ENCODE measurements at regions not wholly inside any gene's neighbourhood (a gene's known extent, or its start where the extent isn't known, plus 50 kb on each side); places are given as distances from the start of the nearest gene placed in this dataset.

DNA sequence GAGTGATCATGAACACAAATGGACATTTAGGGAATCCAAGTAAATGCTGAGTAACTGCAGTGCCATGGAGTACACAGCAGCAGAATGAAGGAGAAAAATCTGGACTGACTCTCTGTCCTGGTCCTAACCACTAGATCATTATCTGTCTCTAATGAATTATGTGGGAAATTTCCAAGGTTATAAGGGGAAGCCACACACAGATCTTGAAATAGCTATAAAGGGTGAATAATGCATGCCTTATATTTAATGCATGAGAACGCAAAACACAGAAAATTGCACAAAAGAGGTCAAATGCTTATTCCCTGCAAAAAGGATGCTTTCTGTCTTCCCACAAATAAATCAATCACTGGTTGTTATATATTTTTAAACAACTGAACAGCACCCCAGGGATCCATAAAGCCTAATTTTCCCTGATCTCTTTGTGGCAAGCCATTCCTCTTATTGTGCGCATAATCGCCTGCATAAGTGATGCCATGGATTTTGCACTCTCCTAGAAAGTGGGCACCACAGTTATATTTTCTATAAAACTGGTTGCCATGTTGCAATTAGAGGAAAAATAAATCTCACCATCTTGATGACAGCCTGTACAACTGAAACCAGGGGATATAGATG, 201.8 kb downstream of the XPNPEP1 start:
- Mint-ChIP-seq H3K4me1 (no peaks in the 10 kb centered on the region), H3K36me3 (ENCODE audit: low read depth) (no peaks in the 10 kb centered on the region), H3K9me3 (no peaks in the 10 kb centered on the region), H3K27me3 (no peaks in the 10 kb centered on the region), H3K4me3 (no peak overlapping the region), H3K27ac (no peak overlapping the region)
- ChIA-PET CTCF (no interaction called here), POLR2A (no interaction called here)
- no peak for DNase-seq

DNA sequence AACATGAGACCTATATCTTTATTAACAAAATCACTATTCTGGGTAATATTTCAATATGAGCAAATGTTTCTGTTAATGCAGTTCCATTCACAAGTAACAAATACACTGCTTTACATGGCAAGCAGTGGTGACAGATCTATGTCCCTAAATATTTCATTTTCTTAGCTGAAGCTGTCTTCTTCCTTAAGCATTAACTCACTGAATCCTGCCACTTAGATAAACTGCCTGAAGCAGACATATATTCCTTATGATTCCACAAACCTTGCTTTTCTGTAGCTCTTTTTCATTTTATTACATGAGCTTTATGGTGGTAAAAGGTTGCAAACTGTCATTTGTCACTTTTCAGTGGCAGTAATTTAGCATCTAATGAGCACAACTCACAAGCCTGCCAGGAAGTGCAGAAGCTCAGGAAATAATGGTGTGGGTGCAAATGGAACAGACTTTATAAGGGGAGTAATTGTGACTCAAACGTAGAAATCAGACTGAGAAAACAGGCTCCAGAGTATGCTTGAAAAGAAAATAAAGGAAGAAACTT, 217.2 kb downstream of the XPNPEP1 start:
- ChIA-PET CTCF (no interaction called here), POLR2A (no interaction called here)
- DNase-seq: no peak
- Mint-ChIP-seq H3K4me1 (no peaks in the 10 kb centered on the region), H3K27me3 (no peaks in the 10 kb centered on the region), H3K4me3 (no peak overlapping the region), H3K36me3 (ENCODE audit: low read depth) (no peaks in the 10 kb centered on the region), H3K27ac (no peak overlapping the region), H3K9me3 (peaks cover 2% of the 10 kb centered on the region)

DNA sequence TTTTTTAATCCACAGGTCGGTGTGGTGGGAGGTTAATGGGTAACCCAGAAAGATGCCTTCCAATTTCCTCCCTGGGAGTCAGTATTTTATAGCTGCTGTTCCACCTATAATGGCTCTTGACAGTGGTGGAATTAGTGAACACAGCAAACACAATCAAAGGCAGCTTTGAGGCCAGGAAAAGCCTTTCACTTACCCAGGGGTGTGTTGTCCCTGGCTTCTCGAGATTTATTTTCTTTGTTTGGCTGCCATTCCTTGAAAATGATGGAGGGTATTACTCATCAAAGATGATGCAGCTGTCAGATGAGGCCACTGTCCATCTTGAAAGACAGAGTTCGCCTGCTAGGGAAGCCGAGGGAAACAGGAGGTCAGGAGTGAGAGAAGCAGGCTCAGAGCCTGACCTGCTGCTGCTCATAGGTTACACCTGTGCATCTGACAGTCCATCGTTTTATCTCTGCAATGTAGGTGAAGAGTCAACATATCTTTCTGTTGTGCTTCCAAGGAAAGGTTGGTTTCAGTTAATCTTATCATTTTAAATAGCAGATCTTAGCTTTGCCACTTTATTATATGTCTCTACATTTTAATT, 221.6 kb downstream of the XPNPEP1 start:
- CTCF ChIA-PET: no interaction called here

DNA sequence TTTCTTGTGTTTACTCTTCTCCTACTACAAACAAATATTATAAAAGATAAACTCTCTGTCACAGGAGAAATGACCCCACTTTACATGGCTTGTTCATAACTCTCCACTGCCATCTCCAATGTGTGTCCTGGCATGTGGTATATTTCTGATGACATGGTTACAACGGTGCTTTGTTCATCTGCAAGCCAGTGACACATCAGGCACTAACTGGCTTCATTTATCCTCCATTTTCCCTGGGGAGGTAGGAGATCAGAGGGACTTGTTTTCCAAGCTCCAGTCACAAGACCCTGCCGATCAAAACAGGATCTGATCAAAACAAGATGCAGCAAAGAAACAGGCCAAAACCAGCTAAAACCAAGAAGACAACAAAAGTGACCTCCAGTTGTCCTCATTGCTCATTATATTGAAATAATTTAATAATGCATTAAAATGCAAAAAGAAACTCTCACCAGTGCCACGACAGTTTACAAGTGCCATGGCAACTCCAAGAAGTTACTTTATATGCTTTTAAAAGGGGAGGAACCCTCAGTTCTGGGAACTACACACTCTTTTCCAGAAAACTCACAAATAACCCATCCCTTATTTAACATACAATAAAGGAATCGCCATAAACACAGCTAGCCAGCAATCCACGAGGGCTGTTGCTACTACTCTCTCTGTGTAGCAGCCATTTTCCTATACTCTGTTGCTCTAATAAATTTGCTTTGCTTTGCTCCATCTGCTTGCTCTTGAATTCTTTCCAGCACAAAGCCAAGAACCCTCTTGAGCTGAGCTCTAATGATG, 224.2 kb downstream of the XPNPEP1 start:
- ChIA-PET CTCF (no interaction called here), POLR2A (no interaction called here)
- Mint-ChIP-seq H3K4me3 (no peak overlapping the region), H3K27ac (no peak overlapping the region), H3K4me1 (no peaks in the 10 kb centered on the region), H3K27me3 (no peaks in the 10 kb centered on the region), H3K36me3 (ENCODE audit: low read depth) (no peaks in the 10 kb centered on the region), H3K9me3 (no peaks in the 10 kb centered on the region)
- DNase-seq: no peak

More for the DNA sequence above, 221.6 kb downstream of the XPNPEP1 start:
- Mint-ChIP-seq H3K27me3 (no peaks in the 10 kb centered on the region), H3K4me1 (no peaks in the 10 kb centered on the region), H3K9me3 (no peaks in the 10 kb centered on the region), H3K4me3 (no peak overlapping the region), H3K36me3 (ENCODE audit: low read depth) (no peaks in the 10 kb centered on the region), H3K27ac (no peak overlapping the region)
- POLR2A ChIA-PET: no interaction called here
- no peak for DNase-seq

DNA sequence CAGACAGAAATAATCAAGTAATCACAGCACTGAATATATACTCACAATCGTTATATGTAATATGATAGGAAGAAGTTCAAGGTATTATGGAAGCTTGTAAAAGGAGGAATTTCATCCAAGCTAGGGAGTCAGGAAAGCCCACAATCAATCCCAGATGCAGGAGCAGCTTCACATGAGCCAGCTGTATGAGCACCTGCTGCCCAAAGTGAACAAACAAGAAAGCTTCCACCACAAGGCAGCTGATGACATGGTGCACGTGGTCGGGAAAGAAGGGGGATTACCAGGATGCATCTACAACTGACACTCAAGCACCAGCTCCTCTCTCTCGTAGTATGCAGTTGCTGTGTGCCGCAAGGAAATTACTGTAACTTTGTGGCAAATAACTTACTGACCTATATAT, 225.2 kb downstream of the XPNPEP1 start:
- no peaks in the 10 kb centered on the region for H3K36me3 Mint-ChIP-seq (ENCODE audit: low read depth)
- H3K9me3 Mint-ChIP-seq: no peaks in the 10 kb centered on the region
- no peak for DNase-seq
- ChIA-PET POLR2A (no interaction called here), CTCF (no interaction called here)
- no peaks in the 10 kb centered on the region for H3K27me3 Mint-ChIP-seq
- no peak overlapping the region for H3K4me3 Mint-ChIP-seq
- H3K27ac Mint-ChIP-seq: no peak overlapping the region
- H3K4me1 Mint-ChIP-seq: no peaks in the 10 kb centered on the region

DNA sequence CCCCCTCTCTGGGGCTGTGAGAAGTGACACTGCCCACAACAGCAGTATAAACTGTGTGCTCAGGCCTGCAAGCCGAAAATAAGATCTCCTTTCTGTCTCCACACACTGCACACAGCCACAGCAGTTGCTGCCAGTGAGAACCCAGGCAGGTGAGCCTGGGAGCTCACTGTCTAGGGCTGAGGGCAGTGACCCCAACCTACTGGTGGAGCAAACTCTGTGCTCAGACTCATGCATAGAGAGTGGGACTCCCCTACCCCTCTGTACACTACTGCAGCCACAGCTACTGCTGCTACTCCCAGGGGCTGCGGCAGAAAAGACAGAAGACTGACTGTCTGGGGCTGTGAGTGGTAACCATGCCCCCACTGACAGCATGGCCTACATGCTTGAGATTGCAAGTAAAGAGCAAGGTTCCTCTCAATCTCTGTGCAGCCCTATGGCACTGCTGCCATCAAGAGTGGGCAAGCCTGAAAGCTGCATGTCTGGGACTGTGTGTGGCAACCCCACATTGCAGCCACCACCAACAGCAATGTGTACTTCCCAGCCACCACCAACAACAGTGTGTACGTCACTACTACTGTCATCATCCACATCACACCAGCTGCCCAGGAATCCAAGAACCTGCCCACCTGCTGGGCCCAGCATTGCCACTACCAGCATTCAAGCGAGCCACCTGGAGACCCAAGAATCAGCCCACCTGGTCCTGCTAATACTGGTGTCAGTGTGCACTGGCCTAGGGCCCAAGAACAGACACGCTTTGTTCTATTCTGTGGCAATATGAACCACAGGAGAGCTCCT, 226.1 kb downstream of the XPNPEP1 start:
- H3K27me3 Mint-ChIP-seq: no peaks in the 10 kb centered on the region
- no peak overlapping the region for H3K27ac Mint-ChIP-seq
- ChIA-PET POLR2A (no interaction called here), CTCF (no interaction called here)
- DNase-seq: no peak
- H3K4me1 Mint-ChIP-seq: no peaks in the 10 kb centered on the region
- H3K36me3 Mint-ChIP-seq (ENCODE audit: low read depth): no peaks in the 10 kb centered on the region
- no peak overlapping the region for H3K4me3 Mint-ChIP-seq
- no peaks in the 10 kb centered on the region for H3K9me3 Mint-ChIP-seq

DNA sequence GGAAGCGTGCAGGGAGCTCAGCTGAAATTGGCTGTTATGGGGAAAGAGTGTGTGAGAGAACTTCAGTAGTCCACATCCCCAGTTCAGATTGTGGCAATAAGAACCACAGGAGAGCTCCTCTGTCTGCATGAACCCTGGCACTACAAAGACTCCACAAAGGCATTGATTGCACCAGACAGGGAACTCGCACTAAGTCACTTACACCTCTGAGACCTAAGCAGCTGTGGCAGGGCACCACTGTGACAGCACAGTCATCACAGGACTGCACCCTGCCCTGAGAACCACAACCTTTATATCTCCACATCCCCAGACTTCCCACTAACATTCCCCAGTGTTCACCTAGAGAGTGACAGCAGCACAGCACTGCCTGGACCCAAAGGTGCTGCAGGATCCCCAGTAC, 226.8 kb downstream of the XPNPEP1 start:
- no peak for DNase-seq
- POLR2A ChIA-PET: no interaction called here
- Mint-ChIP-seq H3K27ac (no peak overlapping the region), H3K9me3 (no peaks in the 10 kb centered on the region), H3K36me3 (ENCODE audit: low read depth) (no peaks in the 10 kb centered on the region), H3K4me3 (no peak overlapping the region), H3K27me3 (no peaks in the 10 kb centered on the region), H3K4me1 (no peaks in the 10 kb centered on the region)
- CTCF ChIA-PET: no interaction called here

DNA sequence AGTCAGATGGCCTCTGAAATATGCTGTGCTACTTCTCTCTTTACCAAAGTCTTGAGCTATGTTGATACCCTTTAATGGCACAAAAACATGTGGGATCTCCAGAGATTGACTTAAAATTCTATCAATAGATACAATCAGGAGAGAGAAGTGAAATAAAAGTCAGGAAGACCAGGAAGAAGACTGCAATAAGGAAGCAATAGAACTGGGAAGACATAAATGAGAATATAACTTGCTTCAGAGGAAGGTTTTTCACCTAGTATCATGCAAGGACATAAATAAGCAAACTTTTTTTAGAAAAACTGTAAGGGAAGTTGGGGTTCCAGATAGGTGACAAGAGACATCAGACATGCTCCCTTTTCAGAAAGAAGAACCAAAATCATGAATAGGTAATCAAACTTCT, 227.3 kb downstream of the XPNPEP1 start:
- POLR2A ChIA-PET: no interaction called here
- Mint-ChIP-seq H3K4me1 (no peaks in the 10 kb centered on the region), H3K27me3 (no peaks in the 10 kb centered on the region), H3K36me3 (ENCODE audit: low read depth) (no peaks in the 10 kb centered on the region), H3K4me3 (no peak overlapping the region), H3K9me3 (no peaks in the 10 kb centered on the region), H3K27ac (no peak overlapping the region)
- DNase-seq: no peak
- CTCF ChIA-PET: no interaction called here

DNA sequence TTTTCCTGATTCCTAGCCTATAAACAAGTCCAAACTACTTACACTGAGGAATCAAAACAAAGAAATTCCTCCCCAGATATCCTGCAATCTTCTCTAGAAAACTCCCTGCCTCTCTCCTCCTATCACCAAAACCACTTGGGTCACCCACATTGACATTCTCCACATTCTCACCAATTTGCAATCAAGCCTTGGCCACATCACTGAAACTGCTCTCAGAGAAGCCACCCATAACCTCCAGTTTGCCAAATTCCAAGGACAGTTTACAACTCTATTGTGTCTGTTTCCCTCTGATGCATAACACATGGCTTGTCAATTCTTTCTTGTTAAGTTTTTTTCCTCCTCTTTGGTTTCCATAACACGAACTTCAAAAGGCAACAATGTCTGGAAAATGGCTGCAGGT, 233.5 kb downstream of the XPNPEP1 start:
- no peaks in the 10 kb centered on the region for H3K27me3 Mint-ChIP-seq
- ChIA-PET POLR2A (no interaction called here), CTCF (no interaction called here)
- no peak overlapping the region for H3K4me3 Mint-ChIP-seq
- H3K36me3 Mint-ChIP-seq (ENCODE audit: low read depth): no peaks in the 10 kb centered on the region
- H3K9me3 Mint-ChIP-seq: no peaks in the 10 kb centered on the region
- H3K4me1 Mint-ChIP-seq: no peaks in the 10 kb centered on the region
- no peak overlapping the region for H3K27ac Mint-ChIP-seq
- DNase-seq: no peak

DNA sequence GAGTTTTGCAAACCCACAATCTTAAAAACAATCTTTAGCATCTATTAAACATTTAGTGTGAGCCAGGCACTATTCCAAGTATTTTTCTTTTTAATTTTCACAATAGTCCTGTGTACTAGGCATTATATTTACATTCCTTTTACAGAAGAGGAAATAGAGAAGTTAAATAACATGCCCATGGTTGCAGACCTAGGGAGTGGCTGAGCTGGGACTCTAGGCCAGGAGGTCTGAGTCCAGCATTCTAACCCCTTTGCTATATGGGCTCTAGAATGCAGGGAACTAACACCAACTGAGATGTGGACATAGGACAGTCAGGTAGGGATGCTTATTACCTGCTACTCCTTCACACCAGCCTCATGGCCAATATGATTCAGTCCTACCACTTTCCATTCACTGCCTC, 243.8 kb downstream of the XPNPEP1 start:
- Mint-ChIP-seq H3K36me3 (ENCODE audit: low read depth) (no peaks in the 10 kb centered on the region), H3K27ac (no peak overlapping the region), H3K27me3 (no peaks in the 10 kb centered on the region), H3K4me1 (no peaks in the 10 kb centered on the region), H3K9me3 (no peaks in the 10 kb centered on the region), H3K4me3 (no peak overlapping the region)
- ChIA-PET POLR2A (no interaction called here), CTCF (no interaction called here)
- no peak for DNase-seq

DNA sequence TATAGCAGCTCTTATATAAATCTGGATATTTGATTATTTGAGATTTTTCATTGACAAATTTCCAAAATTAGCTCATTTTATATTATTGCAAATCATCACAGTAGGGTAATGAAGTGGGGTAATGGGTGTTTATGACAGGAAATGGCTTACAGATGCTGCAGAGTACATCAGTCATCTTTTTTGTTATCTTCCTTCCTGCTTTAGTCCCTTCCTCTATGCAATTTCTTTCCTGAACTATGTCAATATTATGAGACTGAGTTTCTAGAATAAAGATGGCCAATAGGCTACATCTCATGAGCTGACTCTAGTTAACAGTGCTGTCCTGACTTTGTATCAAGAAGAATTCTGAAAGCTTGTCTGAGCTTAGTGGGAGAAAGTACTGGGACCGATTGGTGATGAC, 244.5 kb downstream of the XPNPEP1 start:
- Mint-ChIP-seq H3K4me1 (no peaks in the 10 kb centered on the region), H3K27ac (no peak overlapping the region), H3K36me3 (ENCODE audit: low read depth) (no peaks in the 10 kb centered on the region), H3K9me3 (no peaks in the 10 kb centered on the region), H3K27me3 (no peaks in the 10 kb centered on the region), H3K4me3 (no peak overlapping the region)
- CTCF ChIA-PET: no interaction called here
- POLR2A ChIA-PET: no interaction called here
- no peak for DNase-seq

DNA sequence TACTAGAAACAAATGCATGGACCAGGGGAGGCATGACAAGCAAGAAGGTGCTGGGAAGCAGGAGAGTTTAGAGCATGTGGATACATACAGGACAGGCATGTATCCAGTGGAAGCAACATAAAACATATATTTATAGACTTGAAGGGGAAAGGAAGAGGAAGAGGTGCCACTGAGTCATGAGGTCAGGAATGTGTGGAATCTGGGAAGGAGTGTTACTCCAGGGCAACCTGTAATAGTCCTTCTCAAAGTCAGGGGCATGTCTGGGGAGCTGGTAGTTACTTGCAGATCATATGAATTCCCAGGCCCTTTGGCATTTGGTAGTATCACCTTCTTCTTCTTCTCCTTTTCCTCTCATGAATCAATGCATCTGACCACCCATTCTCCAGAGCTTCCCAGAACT, 246.6 kb downstream of the XPNPEP1 start:
- no peaks in the 10 kb centered on the region for H3K36me3 Mint-ChIP-seq (ENCODE audit: low read depth)
- H3K27ac Mint-ChIP-seq: no peak overlapping the region
- no peaks in the 10 kb centered on the region for H3K9me3 Mint-ChIP-seq
- no peak overlapping the region for H3K4me3 Mint-ChIP-seq
- CTCF ChIA-PET: no interaction called here
- no peaks in the 10 kb centered on the region for H3K27me3 Mint-ChIP-seq
- H3K4me1 Mint-ChIP-seq: no peaks in the 10 kb centered on the region
- DNase-seq: no peak
- POLR2A ChIA-PET: no interaction called here

DNA sequence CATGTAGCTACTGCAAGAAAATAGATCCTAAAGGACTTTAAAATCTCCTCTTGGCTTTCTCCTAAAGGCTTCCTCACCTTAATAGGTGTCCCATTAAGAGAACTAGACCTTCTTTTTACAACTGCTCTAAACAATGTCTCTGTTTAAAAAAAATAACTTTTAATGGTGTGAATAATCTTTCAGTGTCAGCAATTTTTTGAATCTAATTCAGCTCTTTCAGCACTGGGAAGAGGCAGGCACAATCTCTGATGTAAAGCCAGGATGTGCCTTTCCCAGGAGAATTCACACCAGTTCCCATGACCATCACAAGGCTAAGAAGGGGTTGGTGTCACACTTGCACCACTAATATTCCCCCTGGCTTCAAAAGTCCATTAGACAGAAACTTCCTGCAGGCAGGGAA, 254.6 kb downstream of the XPNPEP1 start:
- H3K4me3 Mint-ChIP-seq: no peak overlapping the region
- no peak for DNase-seq
- CTCF ChIA-PET: no interaction called here
- no peak overlapping the region for H3K27ac Mint-ChIP-seq
- no peaks in the 10 kb centered on the region for H3K4me1 Mint-ChIP-seq
- no peaks in the 10 kb centered on the region for H3K36me3 Mint-ChIP-seq (ENCODE audit: low read depth)
- H3K27me3 Mint-ChIP-seq: no peaks in the 10 kb centered on the region
- no peaks in the 10 kb centered on the region for H3K9me3 Mint-ChIP-seq
- POLR2A ChIA-PET: no interaction called here
